Esophagus squamous epithelium (tissue), 4 donors: ENCODE measurements at regions not wholly inside any gene's neighbourhood (a gene's known extent, or its start where the extent isn't known, plus 50 kb on each side); places are given as distances from the start of the nearest gene placed in this dataset.

Experiments used
- CTCF ChIP-seq, 6 experiments: fragments of 450-650 bp in 4 of 6; fragments of 200-600 bp in 2 of 6; sonication (generic) in 2 of 6; IDR thresholded peaks; one replicate each; pipeline ENCODE4 v1.5.1; 2016 to 2019; ENCODE audit warnings: antibody characterized with exemption in 6 of 6, mild to moderate bottlenecking in 4 of 6, moderate library complexity in 4 of 6
- POLR2A ChIP-seq, 4 donors: fragments of 450-650 bp; IDR thresholded peaks; one replicate each; pipeline ENCODE4 v1.6.1; 2017; ENCODE audit warnings: antibody characterized with exemption in 4 of 4, mild to moderate bottlenecking in 4 of 4, moderate library complexity in 3 of 4

- TF ChIP-seq POLR2A (IDR thresholded peaks at IDR 0.05) (no peak), CTCF (IDR thresholded peaks at IDR 0.05) (no peak)
These were observed 715.2 kb downstream of the EPM2A start for GRCh38 chr6:145020114-145020513.
